SK-N-MC (cell line): ENCODE measurements at regions not wholly inside any gene's neighbourhood (a gene's known extent, or its start where the extent isn't known, plus 50 kb on each side); places are given as distances from the start of the nearest gene placed in this dataset.

Experiments used
- EZH2 ChIP-seq: fragments of 200-600 bp; sonication (generic); IDR thresholded peaks from one replicate; pipeline ENCODE4 v1.6.1; 2017; ENCODE audit warnings: antibody characterized with exemption
- FOXP2 ChIP-seq: optimal IDR thresholded peaks from 2 replicates; pipeline ENCODE3; 2011; ENCODE audit warnings: mild to moderate bottlenecking, moderate library complexity; ENCODE audit not compliant: insufficient read depth; ENCODE audit errors: extremely low read length, control extremely low read depth
- POLR2AphosphoS5 ChIP-seq: IDR thresholded peaks from 2 replicates; pipeline ENCODE4 v1.6.1; 2012; ENCODE audit warnings: mild to moderate bottlenecking, low read depth, low read length, borderline replicate concordance

DNA sequence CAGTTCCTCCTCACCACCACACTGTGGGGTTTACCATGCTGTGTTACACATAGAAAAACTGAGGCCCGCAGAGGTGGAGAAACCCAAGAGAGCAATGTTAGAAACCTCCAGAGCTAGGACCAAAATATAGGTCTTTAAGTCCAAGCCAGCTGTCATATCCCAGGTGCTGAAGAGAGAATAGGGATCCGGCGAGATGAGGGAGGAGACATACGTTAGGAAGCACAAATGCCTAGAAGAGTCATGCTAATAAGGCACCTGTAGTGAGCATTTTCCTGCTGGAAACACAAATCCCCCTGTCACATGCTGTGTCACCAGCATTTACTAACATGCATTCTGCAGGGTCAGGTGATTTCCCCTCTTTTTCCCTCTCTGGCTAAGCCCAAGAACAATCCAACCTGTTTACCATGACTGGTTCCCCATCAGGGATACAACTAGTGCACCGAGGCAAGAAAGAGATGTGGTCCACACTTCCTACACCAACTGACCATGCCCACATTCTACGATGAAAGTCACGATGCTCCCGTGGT is 168.6 kb upstream of the CAMK1G start:
- TF ChIP-seq POLR2AphosphoS5, result no peak
- TF ChIP-seq EZH2, result no peak
- no peak for TF ChIP-seq FOXP2
